Heart right ventricle (tissue), 16 donors: ENCODE measurements at regions not wholly inside any gene's neighbourhood (a gene's known extent, or its start where the extent isn't known, plus 50 kb on each side); places are given as distances from the start of the nearest gene placed in this dataset.

Experiments used
- ATAC-seq, 8 donors: fragments of 200-7000 bp; cut with Tn5 transposase; one replicate each; pipeline ENCODE4 v1.9.1; 2020; ENCODE audit warnings: mild to moderate bottlenecking in 8 of 8, moderate library complexity in 8 of 8, moderate number of reproducible peaks in 1 of 8
- DNase-seq, 2 donors: peaks; one replicate each; pipeline ENCODE4 v3.0.0-alpha.2; 2020
- H3K27ac ChIP-seq, 10 donors: fragments of 200-600 bp; sonication (generic) in 2 of 10; one replicate each; pipeline versions ENCODE4 v1.5.0 to v1.8.0; 2020 to 2022; ENCODE audit warnings: mild to moderate bottlenecking in 3 of 10
- H3K27me3 ChIP-seq, 7 donors: fragments of 200-600 bp; one replicate each; pipeline ENCODE4 v1.8.0; 2021 to 2022; ENCODE audit warnings: mild to moderate bottlenecking in 2 of 7
- H3K36me3 ChIP-seq, 9 donors: fragments of 200-600 bp; sonication (generic) in 1 of 9; one replicate each; pipeline versions ENCODE4 v1.5.0 to v1.8.0; 2020 to 2022; ENCODE audit warnings: mild to moderate bottlenecking in 2 of 9
- H3K4me1 ChIP-seq, 9 donors: fragments of 200-600 bp; sonication (generic) in 1 of 9; one replicate each; pipeline versions ENCODE4 v1.5.0 to v1.8.0; 2020 to 2022; ENCODE audit warnings: mild to moderate bottlenecking in 4 of 9
- H3K4me3 ChIP-seq, 10 donors: fragments of 200-600 bp; sonication (generic) in 2 of 10; one replicate each; pipeline versions ENCODE4 v1.5.0 to v1.8.0; 2020 to 2022; ENCODE audit warnings: mild to moderate bottlenecking in 7 of 10, moderate library complexity in 2 of 10
- H3K9me3 ChIP-seq, 11 donors: fragments of 200-600 bp in 10 of 11; sonication (generic) in 2 of 11; one replicate each; pipeline versions ENCODE4 v1.5.0 to v1.8.0; 2013 to 2022; ENCODE audit warnings: mild to moderate bottlenecking in 2 of 11, control low read depth in 1 of 11, moderate library complexity in 1 of 11
- WGBS, 2 donors: extraction: QIAGEN DNeasy Blood & Tissue Kit; methylation state at CpG; one replicate each; pipeline ENCODE4 v1.1.7; 2013; ENCODE audit warnings: inconsistent platforms in 1 of 2; 5-methylcytosine and 5-hydroxymethylcytosine counted together
- intact Hi-C, 10 donors: fragments of 100-400 bp; cut with DNase I; formaldehyde crosslinking; loops; one replicate each; pipeline versions ENCODE4 v1.11.1 to v1.14.2; 2022
- TF ChIP-seq, protein P1 (sequence below), 9 donors: fragments of 200-600 bp; sonication (generic) in 2 of 9; IDR thresholded peaks; one replicate each; pipeline versions ENCODE4 v1.5.0 to v1.8.0; 2021 to 2022; ENCODE audit warnings: antibody characterized with exemption in 9 of 9, mild to moderate bottlenecking in 5 of 9, moderate library complexity in 1 of 9
- donor health status: Arrhythmogenic right ventricular cardiomyopathy.
- donor health status: ischemic (EF 13 %, LVEDD 7.1; RV severe dilation, severe dysfunction).
- donor health status: healthy with polysubstance abuse.
- donor health status: DM: no; HTN: yes; CAD: no.
- donor health status: DM: no; HTN: no; CAD: no.
- donor health status: ischemic (EF 25% LVEDD 6.9; RV normal size, moderate dysfunction).
- donor health status: ischemic (EF 25% LVEDD 5.7; RV mildly dilated, moderate dysfunction).
- donor health status: healthy.
- donor health status: DM: yes; HTN: yes; CAD: no.
- donor health status: Ischemic cardiomyopathy.
- donor health status: ischemic (EF 35%, LVEDD 5.7; RV mildly dilated, moderate dysfunction).
- donor health status: nonischemic (EF 11% LVEDD 7.7; RV severe dilation, severe dysfunction).
- donor health status: DM: yes; HTN: yes; CAD: no.
- donor health status: PGD.
- donor health status: ischemic (EF 29% LVEDD 5.4; RV normal size, mild dysfunction).
- donor health status: nonischemic (EF 23%, LVEDD 6.1; RV moderate dilation, normal function).

GRCh38 chr9:94166976-94167346 is 82.7 kb downstream of the PTPDC1 start:
- peak overlapping the region; percentile 54 to 92 (median 75) for H3K4me3 ChIP-seq
- DNase-seq (no peak), ATAC-seq (peak in 1 of 8 donors; percentile 58)
- H3K27me3 ChIP-seq: no peaks in the 10 kb centered on the region
- peak overlapping the region; percentile 99 to 100 (median 100) for H3K27ac ChIP-seq
- intact Hi-C loops: loop anchor here in 4 of 10 donors (1.0 to 10.0 kb wide), 6 partner anchors 26 to 85 kb away; partner anchors contain the start of gene PTPDC1 (in 2 of the 4)
- no peaks in the 10 kb centered on the region for H3K9me3 ChIP-seq
- H3K4me1 ChIP-seq: peaks cover 9 to 53% (median 44%) of the 10 kb centered on the region in 9 donors
- H3K36me3 ChIP-seq: peaks cover 0 to 18% (median 0%) of the 10 kb centered on the region in 9 donors
- WGBS, 2 donors: 0% methylated on average over 20 to 23 of the region's 23 CpGs
- TF ChIP-seq, protein P1, sequence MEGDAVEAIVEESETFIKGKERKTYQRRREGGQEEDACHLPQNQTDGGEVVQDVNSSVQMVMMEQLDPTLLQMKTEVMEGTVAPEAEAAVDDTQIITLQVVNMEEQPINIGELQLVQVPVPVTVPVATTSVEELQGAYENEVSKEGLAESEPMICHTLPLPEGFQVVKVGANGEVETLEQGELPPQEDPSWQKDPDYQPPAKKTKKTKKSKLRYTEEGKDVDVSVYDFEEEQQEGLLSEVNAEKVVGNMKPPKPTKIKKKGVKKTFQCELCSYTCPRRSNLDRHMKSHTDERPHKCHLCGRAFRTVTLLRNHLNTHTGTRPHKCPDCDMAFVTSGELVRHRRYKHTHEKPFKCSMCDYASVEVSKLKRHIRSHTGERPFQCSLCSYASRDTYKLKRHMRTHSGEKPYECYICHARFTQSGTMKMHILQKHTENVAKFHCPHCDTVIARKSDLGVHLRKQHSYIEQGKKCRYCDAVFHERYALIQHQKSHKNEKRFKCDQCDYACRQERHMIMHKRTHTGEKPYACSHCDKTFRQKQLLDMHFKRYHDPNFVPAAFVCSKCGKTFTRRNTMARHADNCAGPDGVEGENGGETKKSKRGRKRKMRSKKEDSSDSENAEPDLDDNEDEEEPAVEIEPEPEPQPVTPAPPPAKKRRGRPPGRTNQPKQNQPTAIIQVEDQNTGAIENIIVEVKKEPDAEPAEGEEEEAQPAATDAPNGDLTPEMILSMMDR (IDR thresholded peaks at IDR 0.05): no peak

DNA sequence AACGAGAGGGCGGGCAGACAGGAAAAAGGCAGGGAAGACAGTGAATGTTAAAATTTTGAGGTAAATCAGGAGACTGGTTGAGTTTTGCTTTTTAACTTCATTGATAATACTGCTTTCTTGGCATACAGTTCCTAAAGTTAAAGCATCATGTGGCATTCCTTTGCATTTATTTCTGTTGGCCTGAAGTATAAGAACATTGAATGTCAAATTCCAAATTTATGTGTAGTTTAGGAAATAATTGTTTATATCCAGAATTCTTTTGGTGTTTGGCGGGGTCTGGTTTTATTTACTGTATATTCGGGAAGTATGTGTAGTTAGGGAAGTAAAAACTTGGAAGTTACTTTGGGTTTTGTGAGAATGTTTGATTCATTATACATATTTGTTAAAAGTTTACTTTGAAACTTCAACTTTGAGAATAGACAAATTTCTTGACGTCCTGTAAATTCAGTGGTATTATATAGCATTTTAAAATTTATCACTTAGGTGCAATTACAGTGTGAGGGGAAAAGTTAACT is 83.2 kb downstream of the PTPDC1 start:
- Histone ChIP-seq H3K36me3 (peaks cover 0 to 19% (median 0%) of the 10 kb centered on the region in 9 donors), H3K27me3 (no peaks in the 10 kb centered on the region), H3K27ac (peak overlapping the region; percentile 99 to 100 (median 100)), H3K9me3 (no peaks in the 10 kb centered on the region), H3K4me3 (peak overlapping the region; percentile 54 to 92 (median 75)), H3K4me1 (peaks cover 10 to 58% (median 49%) of the 10 kb centered on the region in 9 donors)
- DNase-seq: no peak
- TF ChIP-seq, protein P1 (IDR thresholded peaks at IDR 0.05): no peak
- intact Hi-C loops: loop anchor here in 3 of 10 donors (2.0 to 10.0 kb wide), 5 partner anchors 27 to 85 kb away; partner anchors contain the start of gene PTPDC1 (in 2 of the 3)
- WGBS, 2 donors: 1 to 2% methylated on average over 5 of the region's 5 CpGs
- ATAC-seq: no peak

- Histone ChIP-seq H3K36me3 (peaks cover 0 to 21% (median 0%) of the 10 kb centered on the region in 9 donors), H3K4me1 (peaks cover 15 to 68% (median 58%) of the 10 kb centered on the region in 9 donors), H3K9me3 (no peaks in the 10 kb centered on the region), H3K27ac (peak overlapping the region; percentile 99 to 100 (median 100)), H3K4me3 (peak overlapping the region in 9 of 10 donors; percentile 62 to 92 (median 77)), H3K27me3 (no peaks in the 10 kb centered on the region)
- intact Hi-C loops: loop anchor here in 2 of 10 donors (5.0 to 10.0 kb wide), 3 partner anchors 44 to 86 kb away; partner anchors contain the start of gene PTPDC1 (in 2 of the 2)
- DNase-seq (no peak), ATAC-seq (no peak)
- WGBS, 2 donors: 7% methylated on average over 10 of the region's 10 CpGs
- TF ChIP-seq, protein P1 (IDR thresholded peaks at IDR 0.05): no peak
Measured at GRCh38 chr9:94168203-94169000, 84.1 kb downstream of the PTPDC1 start.

DNA sequence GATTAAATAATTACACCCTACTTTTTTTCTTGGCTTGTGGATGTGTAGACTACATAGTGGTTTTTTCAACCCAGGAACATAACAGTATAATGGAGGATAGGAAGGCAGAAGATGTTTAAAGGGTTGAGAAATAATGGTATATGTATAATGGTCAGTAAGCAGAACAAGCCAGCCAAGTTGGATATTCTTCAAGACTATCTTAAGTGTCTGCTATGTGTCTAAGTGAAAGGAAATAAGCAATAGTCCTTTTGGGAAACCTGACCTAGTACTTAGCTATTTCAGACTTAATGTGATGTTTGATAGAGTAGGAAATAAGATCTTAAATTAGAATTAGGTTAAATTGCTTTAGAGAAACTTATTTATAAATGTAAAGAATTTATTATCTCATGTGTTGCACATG is 85.7 kb downstream of the PTPDC1 start:
- no peaks in the 10 kb centered on the region for H3K27me3 ChIP-seq
- ATAC-seq (no peak), DNase-seq (no peak)
- peak overlapping the region in 6 of 10 donors; percentile 6 to 91 (median 70) for H3K4me3 ChIP-seq
- intact Hi-C loops: loop anchor here in 2 of 10 donors (5.0 to 10.0 kb wide), 3 partner anchors 42 to 88 kb away; partner anchors contain the start of gene PTPDC1 (in 2 of the 2)
- peaks cover 24 to 83% (median 74%) of the 10 kb centered on the region in 9 donors for H3K4me1 ChIP-seq
- TF ChIP-seq, protein P1 (IDR thresholded peaks at IDR 0.05): no peak
- H3K36me3 ChIP-seq: peaks cover 0 to 35% (median 4%) of the 10 kb centered on the region in 9 donors
- H3K9me3 ChIP-seq: no peaks in the 10 kb centered on the region
- H3K27ac ChIP-seq: peak overlapping the region in 5 of 10 donors; percentile 13 to 100 (median 18)
